ENCODE measurements at regions not wholly inside any gene's neighbourhood (a gene's known extent, or its start where the extent isn't known, plus 50 kb on each side); places are given as distances from the start of the nearest gene placed in this dataset.

- no peak for TF ChIP-seq EZH2 (IDR thresholded peaks at IDR 0.05)
- TF ChIP-seq CTCF (IDR thresholded peaks at IDR 0.05): no peak
Measured at GRCh38 chr11:110827276-110827675, 115.0 kb upstream of the ARHGAP20 start.
